ENCODE measurements at regions not wholly inside any gene's neighbourhood (a gene's known extent, or its start where the extent isn't known, plus 50 kb on each side); places are given as distances from the start of the nearest gene placed in this dataset.
"Not testable (repeated sequence)": the region's sequence is repeated elsewhere in the genome, so short reads cannot be mapped to it uniquely, and the experiment has no call there.

- H2AFZ ChIP-seq (ENCODE audit: low read length, unreplicated experiment); H3K36me3 ChIP-seq (ENCODE audit: insufficient read depth, low read length); H3K27me3 ChIP-seq (ENCODE audit: insufficient read depth, low read length); H3K79me2 ChIP-seq (ENCODE audit: control insufficient read depth, insufficient read depth, low read length, unreplicated experiment); H3K27ac ChIP-seq (ENCODE audit: low read depth, low read length); H3K4me3 ChIP-seq (ENCODE audit: low read depth, low read length); H3K4me1 ChIP-seq (ENCODE audit: control insufficient read depth, insufficient read depth, low read length, unreplicated experiment): not testable (repeated sequence)
These were observed 445.6 kb upstream of the OLFM3 start for GRCh38 chr1:102442317-102442716.

- H3K4me1 ChIP-seq (ENCODE audit: control insufficient read depth, insufficient read depth, low read length, unreplicated experiment) = no peaks in the 10 kb centered on the region
- peaks cover 10% of the 10 kb centered on the region for H3K27me3 ChIP-seq (ENCODE audit: insufficient read depth, low read length)
- H3K79me2 ChIP-seq (ENCODE audit: control insufficient read depth, insufficient read depth, low read length, unreplicated experiment) = no peaks in the 10 kb centered on the region
- no peaks in the 10 kb centered on the region for H3K36me3 ChIP-seq (ENCODE audit: insufficient read depth, low read length)
- H2AFZ ChIP-seq (ENCODE audit: low read length, unreplicated experiment) = no peak overlapping the region
- no peak overlapping the region for H3K27ac ChIP-seq (ENCODE audit: low read depth, low read length)
- no peak overlapping the region for H3K4me3 ChIP-seq (ENCODE audit: low read depth, low read length)
These were observed 438.8 kb upstream of the OLFM3 start for GRCh38 chr1:102435483-102435882.

GRCh38 chr1:102434421-102434820 lies 437.7 kb upstream of the OLFM3 start:
- H3K27me3 ChIP-seq (ENCODE audit: insufficient read depth, low read length) = peaks cover 10% of the 10 kb centered on the region; the same call in 1 of the 2 replicates
- no peak overlapping the region for H3K4me3 ChIP-seq (ENCODE audit: low read depth, low read length)
- H3K79me2 ChIP-seq (ENCODE audit: control insufficient read depth, insufficient read depth, low read length, unreplicated experiment) = no peaks in the 10 kb centered on the region
- no peaks in the 10 kb centered on the region for H3K4me1 ChIP-seq (ENCODE audit: control insufficient read depth, insufficient read depth, low read length, unreplicated experiment)
- H2AFZ ChIP-seq (ENCODE audit: low read length, unreplicated experiment) = no peak overlapping the region
- H3K36me3 ChIP-seq (ENCODE audit: insufficient read depth, low read length) = no peaks in the 10 kb centered on the region
- no peak overlapping the region for H3K27ac ChIP-seq (ENCODE audit: low read depth, low read length)

- no peaks in the 10 kb centered on the region for H3K36me3 ChIP-seq (ENCODE audit: insufficient read depth, low read length)
- no peak overlapping the region for H3K27ac ChIP-seq (ENCODE audit: low read depth, low read length)
- no peak overlapping the region for H2AFZ ChIP-seq (ENCODE audit: low read length, unreplicated experiment)
- H3K79me2 ChIP-seq (ENCODE audit: control insufficient read depth, insufficient read depth, low read length, unreplicated experiment) = no peaks in the 10 kb centered on the region
- H3K4me3 ChIP-seq (ENCODE audit: low read depth, low read length) = no peak overlapping the region
- no peaks in the 10 kb centered on the region for H3K27me3 ChIP-seq (ENCODE audit: insufficient read depth, low read length)
- no peaks in the 10 kb centered on the region for H3K4me1 ChIP-seq (ENCODE audit: control insufficient read depth, insufficient read depth, low read length, unreplicated experiment)
These were observed 434.5 kb upstream of the OLFM3 start for GRCh38 chr1:102431253-102431652.

GRCh38 chr1:102420034-102420433 lies 423.3 kb upstream of the OLFM3 start:
- Histone ChIP-seq H3K27ac (ENCODE audit: low read depth, low read length) (no peak overlapping the region), H3K36me3 (ENCODE audit: insufficient read depth, low read length) (no peaks in the 10 kb centered on the region), H3K4me3 (ENCODE audit: low read depth, low read length) (no peak overlapping the region), H3K27me3 (ENCODE audit: insufficient read depth, low read length) (peaks cover 12% of the 10 kb centered on the region), H3K79me2 (ENCODE audit: control insufficient read depth, insufficient read depth, low read length, unreplicated experiment) (no peaks in the 10 kb centered on the region), H3K4me1 (ENCODE audit: control insufficient read depth, insufficient read depth, low read length, unreplicated experiment) (no peaks in the 10 kb centered on the region), H2AFZ (ENCODE audit: low read length, unreplicated experiment) (no peak overlapping the region)
